Activated naive CD4-positive, alpha-beta T cell treated with Interleukin-2 at 50 U/mL for 16 hours (primary cell): ENCODE measurements at regions not wholly inside any gene's neighbourhood (a gene's known extent, or its start where the extent isn't known, plus 50 kb on each side); places are given as distances from the start of the nearest gene placed in this dataset.
A peak's percentile ranks its signal among the peaks of the same experiment; 100 is the strongest.

ENCODE experiments used
- DNase-seq: peaks from one replicate; pipeline ENCODE4 v3.0.0-alpha.2; 2020

GRCh38 chr5:14962604-14963003, 91.0 kb upstream of the ANKH start:
- DNase-seq, result no peak

- no peak for DNase-seq
Measured at GRCh38 chr5:14960120-14960462, 88.5 kb upstream of the ANKH start.

DNA sequence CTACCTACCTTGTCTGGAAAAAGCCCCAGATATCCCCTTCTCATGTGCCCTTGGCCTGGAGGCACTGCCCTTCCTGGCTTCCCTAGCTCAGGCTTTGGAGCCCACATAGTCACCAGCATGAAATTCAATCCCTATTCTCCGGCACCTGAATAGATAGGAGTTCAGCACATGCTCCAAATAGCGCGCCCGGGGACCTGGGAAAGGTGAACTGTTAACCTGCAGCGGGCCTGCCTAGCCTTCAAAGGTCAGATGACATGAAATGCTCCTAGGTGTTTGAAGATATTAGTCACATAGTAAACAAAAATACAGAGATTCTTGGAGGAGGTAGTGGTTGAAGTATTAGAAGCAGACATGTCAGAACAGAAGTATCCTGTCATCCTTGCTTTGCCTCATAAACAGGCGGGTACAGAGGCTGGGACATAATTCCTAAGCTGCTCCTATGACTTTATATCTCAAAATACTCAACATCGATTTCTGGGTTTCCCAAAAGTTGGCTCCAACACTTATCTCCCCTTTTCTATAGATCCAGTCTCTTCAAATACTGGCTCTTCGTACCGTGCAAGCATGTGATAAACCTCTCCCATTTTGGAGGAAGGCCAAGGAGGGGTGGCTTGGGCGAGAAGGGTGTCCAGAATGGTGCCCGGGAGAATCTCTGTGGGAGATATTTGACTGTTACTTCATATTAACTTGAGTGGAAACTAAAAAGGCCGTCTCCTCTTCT, 88.0 kb upstream of the ANKH start:
- no peak for DNase-seq

DNA sequence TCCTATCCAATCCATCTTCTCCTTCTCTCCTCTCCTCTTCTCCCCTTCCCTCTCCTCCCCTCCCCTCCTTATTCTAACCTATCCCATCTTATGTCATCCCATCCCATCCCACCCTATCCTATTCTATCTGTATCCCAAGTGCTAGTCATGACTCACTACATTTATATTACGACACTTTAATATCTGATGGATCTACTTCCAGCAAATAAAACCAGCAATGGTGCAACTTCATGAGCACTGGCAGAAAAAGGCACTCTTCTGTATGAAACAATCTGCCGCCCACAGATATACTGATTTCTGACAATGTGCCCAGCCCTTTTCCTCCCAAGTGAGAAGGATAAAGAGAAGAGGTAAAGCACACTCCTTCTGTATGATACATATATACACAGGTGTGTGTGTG, 86.6 kb upstream of the ANKH start:
- no peak for DNase-seq

GRCh38 chr5:14956423-14957046, 85.0 kb upstream of the ANKH start:
- DNase-seq, result no peak

- no peak for DNase-seq
Measured at GRCh38 chr5:14954616-14955343, 83.2 kb upstream of the ANKH start.

GRCh38 chr5:14954216-14954615, 82.6 kb upstream of the ANKH start:
- DNase-seq, result no peak

GRCh38 chr5:14953075-14953607, 81.6 kb upstream of the ANKH start:
- DNase-seq, result no peak

DNA sequence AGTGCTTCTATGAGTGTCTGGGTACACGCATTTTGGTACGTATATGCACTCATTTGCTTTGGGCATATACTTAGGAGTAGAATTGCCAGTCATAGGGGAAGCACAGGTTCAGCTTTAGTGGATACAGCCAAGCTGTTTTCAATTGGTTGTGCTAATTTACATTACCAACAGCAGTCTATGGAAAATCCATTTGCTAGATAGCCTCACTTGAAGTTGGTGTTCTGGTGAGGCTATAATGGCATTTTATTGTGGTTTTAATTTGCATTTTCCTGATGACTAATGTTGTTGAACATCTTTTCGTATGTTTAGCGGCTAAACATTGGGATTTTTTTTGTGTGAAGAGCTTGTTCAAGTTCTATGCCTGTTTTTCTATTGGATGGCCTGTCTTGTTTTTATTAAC, 76.8 kb upstream of the ANKH start:
- no peak for DNase-seq

- peak; percentile 20 for DNase-seq
Measured at GRCh38 chr5:14946815-14947620, 75.4 kb upstream of the ANKH start.

- DNase-seq, result no peak
Measured at GRCh38 chr5:14945450-14945849, 73.9 kb upstream of the ANKH start.

GRCh38 chr5:14944996-14945395, 73.4 kb upstream of the ANKH start:
- no peak for DNase-seq

GRCh38 chr5:14944350-14944739, 72.8 kb upstream of the ANKH start:
- no peak for DNase-seq

DNA sequence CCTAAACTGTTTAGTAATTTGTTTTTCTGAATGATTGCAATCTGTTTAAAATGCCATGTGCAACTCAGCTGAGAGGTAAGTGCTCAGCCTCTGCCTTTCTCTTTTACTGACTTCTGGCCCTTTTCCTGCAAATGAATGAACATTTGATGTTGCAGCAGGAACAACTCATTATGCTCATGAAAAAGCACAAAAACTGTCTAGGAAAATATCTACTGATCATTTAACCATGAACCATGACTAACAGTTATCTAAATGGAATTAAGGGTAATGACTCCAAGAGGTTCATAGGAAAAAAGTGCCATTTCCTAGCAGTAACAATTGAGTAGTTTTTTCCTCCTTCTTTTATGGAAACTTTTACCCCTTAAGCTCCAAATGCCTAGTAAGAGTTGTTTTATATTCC, 70.6 kb upstream of the ANKH start:
- no peak for DNase-seq

DNA sequence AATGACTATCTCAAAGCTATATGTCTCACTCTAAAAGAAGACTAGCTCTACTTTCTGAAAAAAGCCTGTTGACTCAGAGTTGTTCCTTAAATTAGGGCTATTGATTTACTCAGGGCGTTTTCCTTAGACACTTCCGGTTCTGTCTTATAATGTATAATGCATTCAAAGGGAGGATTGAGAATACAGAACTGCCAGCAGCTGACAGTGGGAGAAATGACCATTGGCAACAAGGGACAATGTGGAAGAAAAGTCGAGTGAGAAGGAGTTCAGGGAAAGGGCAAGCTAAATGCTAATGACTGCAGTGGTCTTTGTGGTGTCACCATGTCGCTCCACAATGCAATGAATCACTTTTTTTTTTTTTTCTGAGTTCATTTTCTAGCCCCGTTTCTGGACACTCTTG, 65.7 kb upstream of the ANKH start:
- DNase-seq, result no peak

DNA sequence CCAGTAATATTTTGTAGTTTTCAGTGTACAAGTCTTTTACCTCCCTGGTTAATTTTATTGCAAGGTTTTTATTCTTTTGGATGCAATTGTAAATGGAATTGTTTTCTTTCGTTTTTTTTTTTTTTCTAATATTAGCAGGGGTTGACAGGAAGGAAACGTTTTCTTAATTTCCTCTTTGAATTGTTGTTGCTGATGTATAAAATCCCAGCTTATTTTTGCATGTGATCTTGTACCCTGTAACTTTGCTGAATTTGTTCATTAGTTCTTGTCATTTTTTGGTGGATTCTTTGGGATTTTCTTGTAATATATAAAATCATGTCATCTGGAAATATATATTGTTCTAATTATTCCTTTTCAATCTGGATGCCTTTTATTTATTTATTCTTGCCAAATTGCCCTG, 65.0 kb upstream of the ANKH start:
- no peak for DNase-seq

GRCh38 chr5:14935341-14935740, 63.8 kb upstream of the ANKH start:
- DNase-seq, result no peak

DNA sequence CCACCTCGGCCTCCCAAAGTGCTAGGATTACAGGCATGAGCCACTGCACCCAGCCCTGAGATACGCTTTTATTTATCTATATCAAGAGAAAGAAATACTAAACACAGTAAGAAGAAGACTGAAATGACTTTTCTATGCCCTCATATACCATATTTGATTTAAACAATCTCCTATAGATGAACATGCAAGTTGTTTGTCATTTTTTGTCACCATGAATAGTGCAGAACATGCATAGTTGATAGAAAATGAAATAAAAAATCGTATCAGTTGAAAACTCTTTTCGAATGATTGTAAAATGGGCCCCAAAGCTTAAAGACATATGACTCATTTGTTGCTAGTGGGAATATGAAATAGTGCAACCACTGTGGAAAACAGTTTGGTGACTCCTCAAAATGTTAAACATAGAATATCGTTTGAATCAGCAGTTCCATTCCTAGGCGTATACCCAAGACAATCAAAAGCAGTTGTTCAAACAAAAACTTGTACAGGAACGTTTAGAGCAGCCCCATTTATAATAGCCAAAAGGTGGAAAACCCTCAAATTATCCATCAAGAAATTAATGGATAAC, 61.4 kb upstream of the ANKH start:
- no peak for DNase-seq

DNA sequence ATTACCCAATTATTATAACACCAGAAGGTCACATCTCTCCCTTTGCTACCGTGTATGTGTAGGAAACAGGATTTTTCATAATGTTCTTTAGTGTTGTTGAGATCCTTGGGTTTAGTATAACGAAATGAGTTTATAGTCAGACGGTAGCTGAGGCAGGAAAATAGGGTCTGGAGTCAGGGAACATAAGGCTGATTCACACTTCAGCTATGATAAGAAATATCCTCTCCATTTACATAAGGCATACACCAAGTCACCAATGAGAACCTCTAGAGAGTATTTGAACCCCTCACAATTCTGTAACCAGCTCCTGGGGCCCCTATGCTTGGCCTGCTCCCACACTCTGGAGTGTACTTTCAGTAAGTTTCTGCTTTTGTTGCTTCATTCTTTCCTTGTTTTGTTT, 58.9 kb upstream of the ANKH start:
- no peak for DNase-seq

DNA sequence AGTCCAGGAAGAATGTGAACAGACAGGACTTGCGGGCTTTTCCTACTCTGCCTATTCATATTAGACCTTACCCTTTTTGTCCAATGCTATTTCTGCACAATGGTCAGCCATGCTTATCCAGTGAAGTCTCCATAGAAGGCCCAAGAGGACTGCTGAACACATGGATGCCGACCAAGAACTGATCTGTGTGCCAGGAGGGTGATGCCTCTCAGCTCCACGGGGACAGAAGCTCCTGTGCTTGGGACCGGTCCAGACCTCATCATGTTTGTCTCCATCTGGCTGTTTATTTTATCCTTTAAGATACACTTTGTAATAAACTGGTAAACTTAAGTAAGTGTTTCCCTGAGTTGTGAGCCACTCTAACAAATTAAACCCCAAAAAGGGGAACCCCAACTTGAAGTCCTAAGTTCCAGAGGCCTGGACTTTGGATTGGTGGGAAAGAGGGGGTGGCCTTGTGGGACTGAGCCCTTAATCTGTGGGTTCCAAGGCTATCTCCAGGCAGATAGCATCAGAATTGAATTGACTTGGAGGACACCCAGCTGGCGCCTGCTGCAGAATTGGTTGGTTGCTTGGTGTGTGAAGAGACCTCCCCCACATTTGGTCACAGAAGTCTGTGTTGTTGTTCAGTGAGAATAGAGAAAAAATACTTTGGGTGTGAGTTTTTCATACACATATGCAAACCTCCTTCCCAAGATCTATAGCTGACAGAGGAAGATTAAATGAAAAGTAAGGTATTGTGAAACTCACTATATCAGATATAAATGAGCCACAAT, 57.9 kb upstream of the ANKH start:
- no peak for DNase-seq

DNA sequence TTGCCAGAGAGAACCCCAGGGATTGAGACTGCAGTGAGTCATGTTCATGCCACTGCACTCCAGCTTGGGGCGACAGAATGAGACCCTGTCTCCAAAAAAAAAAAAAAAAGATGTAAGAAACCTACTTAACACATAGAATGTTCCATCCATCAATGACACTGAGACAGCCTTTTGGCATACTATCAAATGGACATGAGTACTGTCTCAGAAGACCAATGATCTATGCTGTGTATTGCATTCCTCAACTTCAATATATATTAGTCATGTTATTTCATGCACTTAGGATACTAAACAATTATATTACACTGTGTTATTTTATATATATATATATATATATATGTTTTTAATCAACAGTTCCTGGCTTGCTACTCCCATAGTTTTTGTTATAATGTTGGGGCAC, 57.1 kb upstream of the ANKH start:
- DNase-seq, result no peak

GRCh38 chr5:14925326-14925725, 53.7 kb upstream of the ANKH start:
- no peak for DNase-seq
